HCT116 (cell line): ENCODE measurements at regions not wholly inside any gene's neighbourhood (a gene's known extent, or its start where the extent isn't known, plus 50 kb on each side); places are given as distances from the start of the nearest gene placed in this dataset.

Source experiments
- MAX ChIP-seq: IDR thresholded peaks from 2 replicates; pipeline ENCODE4 v1.6.1; 2012
- TF ChIP-seq, protein P1 (sequence below), 3 experiments: fragments of 200-600 bp in 1 of 3; sonication (generic) in 1 of 3; IDR thresholded peaks in 2 of 3; conservative IDR thresholded peaks in 1 of 3; 2 replicates each; pipeline ENCODE4 v1.5.1; 2012 to 2017; ENCODE audit warnings: low read depth in 2 of 3, low read length in 2 of 3, antibody characterized with exemption in 1 of 3, borderline replicate concordance in 1 of 3, control low read depth in 1 of 3, mild to moderate bottlenecking in 1 of 3, mixed read lengths in 1 of 3, mixed run types in 1 of 3, moderate library complexity in 1 of 3; ENCODE audit not compliant: insufficient read depth in 1 of 3

DNA sequence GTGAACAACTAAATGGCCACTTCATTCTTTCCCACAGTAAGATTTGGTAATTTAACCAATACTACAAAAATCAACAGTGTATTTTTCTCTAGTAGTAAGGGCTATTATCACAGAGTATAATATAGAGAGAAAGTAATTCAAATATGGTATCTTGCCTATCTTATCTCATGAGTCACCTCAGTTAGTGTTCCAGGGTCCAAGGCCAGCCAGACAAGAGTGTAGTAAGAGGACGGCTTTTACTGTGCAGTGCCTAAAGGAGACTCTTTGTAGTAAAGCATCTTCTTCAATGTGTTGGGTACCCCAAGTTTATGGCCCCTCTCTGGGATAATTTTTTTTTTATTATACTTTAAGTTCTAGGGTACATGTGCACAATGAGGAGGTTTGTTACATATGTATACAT is 607.4 kb downstream of the PKHD1 start:
- TF ChIP-seq, protein P1, sequence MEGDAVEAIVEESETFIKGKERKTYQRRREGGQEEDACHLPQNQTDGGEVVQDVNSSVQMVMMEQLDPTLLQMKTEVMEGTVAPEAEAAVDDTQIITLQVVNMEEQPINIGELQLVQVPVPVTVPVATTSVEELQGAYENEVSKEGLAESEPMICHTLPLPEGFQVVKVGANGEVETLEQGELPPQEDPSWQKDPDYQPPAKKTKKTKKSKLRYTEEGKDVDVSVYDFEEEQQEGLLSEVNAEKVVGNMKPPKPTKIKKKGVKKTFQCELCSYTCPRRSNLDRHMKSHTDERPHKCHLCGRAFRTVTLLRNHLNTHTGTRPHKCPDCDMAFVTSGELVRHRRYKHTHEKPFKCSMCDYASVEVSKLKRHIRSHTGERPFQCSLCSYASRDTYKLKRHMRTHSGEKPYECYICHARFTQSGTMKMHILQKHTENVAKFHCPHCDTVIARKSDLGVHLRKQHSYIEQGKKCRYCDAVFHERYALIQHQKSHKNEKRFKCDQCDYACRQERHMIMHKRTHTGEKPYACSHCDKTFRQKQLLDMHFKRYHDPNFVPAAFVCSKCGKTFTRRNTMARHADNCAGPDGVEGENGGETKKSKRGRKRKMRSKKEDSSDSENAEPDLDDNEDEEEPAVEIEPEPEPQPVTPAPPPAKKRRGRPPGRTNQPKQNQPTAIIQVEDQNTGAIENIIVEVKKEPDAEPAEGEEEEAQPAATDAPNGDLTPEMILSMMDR (IDR thresholded peaks at IDR 0.05 in 2 of 3, conservative IDR thresholded peaks at IDR 0.05 in 1 of 3; ENCODE audit: borderline replicate concordance in 1 of 3, insufficient read depth in 1 of 3, low read depth in 2 of 3, low read length in 2 of 3) = no peak
- no peak for TF ChIP-seq MAX
